Amygdala (tissue), 56 donors: ENCODE measurements at regions not wholly inside any gene's neighbourhood (a gene's known extent, or its start where the extent isn't known, plus 50 kb on each side); places are given as distances from the start of the nearest gene placed in this dataset.
A peak's percentile ranks its signal among the peaks of the same experiment; 100 is the strongest.

Source experiments
- DNase-seq, 56 donors: peaks; one replicate each; lab custom pipeline; 2025; lab: John Stamatoyannopoulos, UW

- no peak for DNase-seq
Observed at GRCh38 chr1:98428864-98429263, 232.7 kb upstream of the SNX7 start.

- DNase-seq: no peak
Observed at GRCh38 chr1:98427664-98428063, 233.9 kb upstream of the SNX7 start.

GRCh38 chr1:98426092-98426491 is 235.4 kb upstream of the SNX7 start:
- DNase-seq: no peak

- no peak for DNase-seq
Observed at GRCh38 chr1:98422816-98423215, 238.7 kb upstream of the SNX7 start.

- no peak for DNase-seq
Observed at GRCh38 chr1:98421085-98421435, 240.5 kb upstream of the SNX7 start.

GRCh38 chr1:98420376-98421084 is 241.0 kb upstream of the SNX7 start:
- no peak for DNase-seq

GRCh38 chr1:98417820-98418219 is 243.7 kb upstream of the SNX7 start:
- no peak for DNase-seq

- DNase-seq: no peak
Observed at GRCh38 chr1:98410082-98410481, 251.4 kb upstream of the SNX7 start.

- DNase-seq: no peak
Observed at GRCh38 chr1:98406352-98407088, 255.0 kb upstream of the SNX7 start.

GRCh38 chr1:98405581-98406074 is 255.9 kb upstream of the SNX7 start:
- DNase-seq: no peak

GRCh38 chr1:98404866-98405265 is 256.7 kb upstream of the SNX7 start:
- DNase-seq: no peak

- DNase-seq: no peak
Observed at GRCh38 chr1:98403963-98404480, 257.5 kb upstream of the SNX7 start.

- no peak for DNase-seq
Observed at GRCh38 chr1:98402860-98403259, 258.7 kb upstream of the SNX7 start.

- DNase-seq: no peak
Observed at GRCh38 chr1:98400446-98400845, 261.1 kb upstream of the SNX7 start.

- DNase-seq: no peak
Observed at GRCh38 chr1:98399218-98399617, 262.3 kb upstream of the SNX7 start.

- DNase-seq: no peak
Observed at GRCh38 chr1:98398649-98399048, 262.9 kb upstream of the SNX7 start.

GRCh38 chr1:98398092-98398491 is 263.4 kb upstream of the SNX7 start:
- no peak for DNase-seq

GRCh38 chr1:98393719-98394118 is 267.8 kb upstream of the SNX7 start:
- DNase-seq: no peak

- DNase-seq: no peak
Observed at GRCh38 chr1:98391175-98391574, 270.3 kb upstream of the SNX7 start.

- DNase-seq: no peak
Observed at GRCh38 chr1:98389809-98390208, 271.7 kb upstream of the SNX7 start.

GRCh38 chr1:98388441-98388840 is 273.1 kb upstream of the SNX7 start:
- DNase-seq: peak in 6 of 56 donors; percentile 2 to 39 (median 18)

- DNase-seq: no peak
Observed at GRCh38 chr1:98387701-98388100, 273.8 kb upstream of the SNX7 start.
